Prostate gland (tissue), 2 donors: ENCODE measurements at regions not wholly inside any gene's neighbourhood (a gene's known extent, or its start where the extent isn't known, plus 50 kb on each side); places are given as distances from the start of the nearest gene placed in this dataset.

Experiments used
- POLR2A ChIP-seq: fragments of 450-650 bp; IDR thresholded peaks from one replicate; pipeline ENCODE4 v1.6.1; 2016; ENCODE audit warnings: antibody characterized with exemption, mild to moderate bottlenecking
- TF ChIP-seq, protein P1 (sequence below), 4 experiments: fragments of 200-600 bp in 2 of 4; fragments of 450-650 bp in 2 of 4; sonication (generic) in 2 of 4; IDR thresholded peaks; 1 replicate in 3 of 4; 2 replicates in 1 of 4; pipeline ENCODE4 v1.5.1; 2016 to 2019; ENCODE audit warnings: antibody characterized with exemption in 4 of 4, mild to moderate bottlenecking in 2 of 4, moderate library complexity in 2 of 4

GRCh38 chr1:59046730-59047157, 250.2 kb upstream of the FGGY start:
- TF ChIP-seq, protein P1, sequence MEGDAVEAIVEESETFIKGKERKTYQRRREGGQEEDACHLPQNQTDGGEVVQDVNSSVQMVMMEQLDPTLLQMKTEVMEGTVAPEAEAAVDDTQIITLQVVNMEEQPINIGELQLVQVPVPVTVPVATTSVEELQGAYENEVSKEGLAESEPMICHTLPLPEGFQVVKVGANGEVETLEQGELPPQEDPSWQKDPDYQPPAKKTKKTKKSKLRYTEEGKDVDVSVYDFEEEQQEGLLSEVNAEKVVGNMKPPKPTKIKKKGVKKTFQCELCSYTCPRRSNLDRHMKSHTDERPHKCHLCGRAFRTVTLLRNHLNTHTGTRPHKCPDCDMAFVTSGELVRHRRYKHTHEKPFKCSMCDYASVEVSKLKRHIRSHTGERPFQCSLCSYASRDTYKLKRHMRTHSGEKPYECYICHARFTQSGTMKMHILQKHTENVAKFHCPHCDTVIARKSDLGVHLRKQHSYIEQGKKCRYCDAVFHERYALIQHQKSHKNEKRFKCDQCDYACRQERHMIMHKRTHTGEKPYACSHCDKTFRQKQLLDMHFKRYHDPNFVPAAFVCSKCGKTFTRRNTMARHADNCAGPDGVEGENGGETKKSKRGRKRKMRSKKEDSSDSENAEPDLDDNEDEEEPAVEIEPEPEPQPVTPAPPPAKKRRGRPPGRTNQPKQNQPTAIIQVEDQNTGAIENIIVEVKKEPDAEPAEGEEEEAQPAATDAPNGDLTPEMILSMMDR (IDR thresholded peaks at IDR 0.05): peak in 1 of 4 experiments; percentile 3
- TF ChIP-seq POLR2A: no peak
